CMK (cell line): ENCODE measurements at regions not wholly inside any gene's neighbourhood (a gene's known extent, or its start where the extent isn't known, plus 50 kb on each side); places are given as distances from the start of the nearest gene placed in this dataset.
A peak's percentile ranks its signal among the peaks of the same experiment; 100 is the strongest.

Source experiments
- DNase-seq: peaks from one replicate; pipeline ENCODE4 v3.0.0-alpha.2; 2010; ENCODE audit warnings: low read depth

DNA sequence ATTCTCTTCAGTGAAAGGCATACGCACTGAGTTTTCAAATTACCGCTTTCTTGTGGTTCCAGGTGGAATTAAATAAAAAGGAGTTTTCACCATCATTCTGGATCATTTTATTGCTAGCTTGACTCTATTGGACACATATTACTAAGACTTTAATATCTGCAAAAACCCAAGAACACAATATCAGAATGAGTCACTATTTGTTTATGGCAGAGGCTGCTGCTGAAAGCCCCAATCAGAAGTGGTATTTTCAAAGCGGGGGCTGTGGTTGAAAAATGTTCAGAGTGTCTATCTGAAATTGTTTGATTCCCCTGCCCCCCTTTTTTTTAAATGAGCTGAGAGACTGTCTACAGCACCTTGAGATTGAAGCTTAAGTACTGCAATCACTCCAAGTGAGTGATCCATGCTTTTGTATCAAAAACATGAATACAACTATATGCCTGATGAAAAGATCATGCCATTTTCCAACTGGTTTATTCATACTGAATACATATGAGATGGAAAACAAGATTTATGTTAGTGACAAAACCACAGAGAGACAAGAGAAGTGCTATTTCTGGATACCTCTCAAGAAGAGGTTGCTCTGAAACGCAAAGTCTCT lies 376.4 kb downstream of the HTR7 start:
- DNase-seq: no peak

DNA sequence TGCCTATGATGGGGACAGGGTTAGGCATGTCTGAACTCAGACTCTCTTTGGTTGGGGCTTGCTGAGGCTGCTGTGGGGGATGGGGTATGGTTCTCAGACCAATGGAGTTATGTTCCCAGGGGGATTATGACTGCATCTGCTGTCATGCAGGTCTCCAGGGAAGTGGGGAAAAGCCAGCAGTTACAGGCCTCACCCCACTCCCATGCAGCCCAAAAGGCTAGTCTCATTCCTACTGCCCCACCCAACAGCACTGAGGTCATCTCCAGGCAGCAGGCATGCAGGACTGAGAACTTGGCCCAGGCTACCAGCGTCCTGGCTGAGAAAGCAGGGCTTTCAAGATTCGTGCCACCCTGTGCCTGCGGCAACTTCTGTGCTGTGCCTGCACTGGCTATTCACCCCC lies 373.3 kb downstream of the HTR7 start:
- no peak for DNase-seq

DNA sequence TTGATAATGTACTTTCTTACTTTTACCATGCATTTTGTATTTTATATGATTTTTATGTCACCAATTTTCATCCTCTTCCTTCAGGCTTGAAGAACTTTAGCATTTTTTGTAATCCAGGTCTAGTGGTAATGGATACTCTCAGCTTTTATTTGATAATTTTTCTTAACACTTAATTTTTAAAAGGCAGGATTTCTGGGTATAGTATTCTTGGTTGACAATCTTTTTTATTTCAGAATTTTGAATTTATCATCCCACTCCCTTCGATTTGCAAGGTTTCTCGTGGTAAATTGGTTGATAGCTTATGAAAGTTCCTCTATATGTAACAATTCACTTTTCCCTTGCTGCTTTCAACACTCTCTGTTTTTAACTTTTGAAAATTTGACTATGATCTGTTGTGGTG lies 363.7 kb downstream of the HTR7 start:
- DNase-seq: no peak

DNA sequence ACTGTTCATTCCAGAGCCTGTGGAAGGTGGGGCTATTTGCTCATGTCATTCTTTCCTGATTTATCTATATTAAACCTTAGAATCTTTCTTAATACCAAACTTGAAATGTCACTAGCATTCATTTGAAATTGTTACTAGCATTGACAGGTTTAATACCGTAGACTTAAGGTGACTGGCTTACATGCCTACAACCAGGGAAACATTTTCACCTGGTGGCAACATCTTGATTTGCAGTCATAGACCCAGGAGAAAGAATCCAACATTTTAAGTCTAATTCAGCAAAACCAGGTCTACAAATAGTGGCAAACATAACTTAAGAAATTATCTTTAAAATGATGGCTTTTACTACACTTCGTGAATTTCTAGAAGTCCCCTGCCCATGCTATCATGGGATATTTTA lies 353.7 kb downstream of the HTR7 start:
- no peak for DNase-seq

- DNase-seq: no peak
These were observed 331.1 kb downstream of the HTR7 start for GRCh38 chr10:90526721-90527120.

- DNase-seq: no peak
These were observed 327.3 kb downstream of the HTR7 start for GRCh38 chr10:90530521-90530920.

DNA sequence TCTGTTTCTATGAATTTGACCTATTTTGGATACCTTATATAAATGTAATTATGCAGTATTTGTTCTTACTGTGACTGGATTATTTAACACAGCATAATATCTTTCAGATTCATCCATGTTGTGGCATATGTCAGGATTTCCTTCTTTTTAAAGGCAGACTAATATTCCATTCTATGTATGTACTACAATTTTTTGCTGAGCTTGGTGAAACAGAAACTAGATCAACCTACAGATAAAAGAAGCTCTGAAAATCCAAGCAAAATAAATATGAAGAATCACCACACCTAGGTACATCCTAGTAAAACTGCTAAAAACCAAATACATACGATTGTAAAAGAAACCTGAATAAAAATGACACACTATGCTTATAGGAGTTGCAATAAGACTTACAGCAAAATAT lies 300.5 kb downstream of the HTR7 start:
- DNase-seq: no peak

DNA sequence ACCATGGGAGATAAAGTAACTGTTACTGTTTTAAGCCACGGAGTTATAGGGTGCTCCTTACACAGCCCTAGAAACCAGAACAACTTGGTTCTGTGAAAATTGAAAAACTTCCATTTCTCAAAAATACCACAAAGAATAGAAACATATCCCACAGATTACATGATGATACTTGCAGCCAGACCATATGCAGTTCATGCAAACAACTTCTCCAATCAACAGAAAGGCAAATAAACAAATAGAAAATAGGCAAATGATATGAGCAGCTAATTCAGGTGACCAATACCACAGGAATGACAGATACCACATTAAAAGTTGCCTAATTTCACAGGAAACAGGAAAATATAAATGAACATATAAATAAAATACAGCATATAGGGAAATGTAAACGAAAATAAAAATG lies 297.5 kb downstream of the HTR7 start:
- DNase-seq: no peak

DNA sequence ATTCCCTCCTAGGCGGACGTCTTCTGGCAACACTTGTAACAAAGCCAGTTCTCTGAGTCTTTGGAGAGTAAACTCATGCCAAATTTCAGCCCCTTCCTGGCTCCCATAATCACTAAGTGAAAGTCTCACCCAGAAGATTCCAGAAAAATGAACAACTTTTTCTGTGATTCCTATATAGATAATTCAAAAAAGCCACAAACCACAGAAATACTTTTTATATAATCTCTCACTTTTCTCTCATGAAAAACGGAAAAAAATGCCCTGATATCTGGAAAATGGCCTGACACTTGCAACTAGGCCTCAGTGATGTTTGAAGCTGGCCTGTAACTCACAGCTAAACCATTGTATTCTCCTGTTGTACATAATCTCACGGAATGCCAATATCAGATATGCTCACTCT lies 296.2 kb downstream of the HTR7 start:
- no peak for DNase-seq

GRCh38 chr10:90571481-90572258 lies 286.2 kb downstream of the HTR7 start:
- no peak for DNase-seq

GRCh38 chr10:90575125-90575524 lies 282.7 kb downstream of the HTR7 start:
- no peak for DNase-seq

DNA sequence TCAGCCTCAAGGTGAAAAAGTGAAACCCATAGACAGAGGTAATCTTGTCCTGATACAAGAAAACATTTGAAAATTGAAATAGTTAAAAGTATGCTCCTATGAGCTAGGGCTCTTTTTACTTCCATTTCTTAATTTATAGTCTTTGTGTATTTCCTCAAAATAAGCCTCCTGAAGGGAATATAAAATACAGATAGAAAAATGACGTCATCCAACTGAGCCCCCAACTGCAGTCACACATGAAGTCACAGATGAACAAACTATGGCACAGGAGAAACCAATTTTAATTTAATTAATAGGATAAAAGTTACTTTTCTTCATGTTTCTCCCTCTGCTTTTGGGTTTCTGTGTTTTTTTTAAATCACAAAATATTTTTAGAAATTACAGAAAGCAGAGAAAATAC lies 280.3 kb downstream of the HTR7 start:
- no peak for DNase-seq

DNA sequence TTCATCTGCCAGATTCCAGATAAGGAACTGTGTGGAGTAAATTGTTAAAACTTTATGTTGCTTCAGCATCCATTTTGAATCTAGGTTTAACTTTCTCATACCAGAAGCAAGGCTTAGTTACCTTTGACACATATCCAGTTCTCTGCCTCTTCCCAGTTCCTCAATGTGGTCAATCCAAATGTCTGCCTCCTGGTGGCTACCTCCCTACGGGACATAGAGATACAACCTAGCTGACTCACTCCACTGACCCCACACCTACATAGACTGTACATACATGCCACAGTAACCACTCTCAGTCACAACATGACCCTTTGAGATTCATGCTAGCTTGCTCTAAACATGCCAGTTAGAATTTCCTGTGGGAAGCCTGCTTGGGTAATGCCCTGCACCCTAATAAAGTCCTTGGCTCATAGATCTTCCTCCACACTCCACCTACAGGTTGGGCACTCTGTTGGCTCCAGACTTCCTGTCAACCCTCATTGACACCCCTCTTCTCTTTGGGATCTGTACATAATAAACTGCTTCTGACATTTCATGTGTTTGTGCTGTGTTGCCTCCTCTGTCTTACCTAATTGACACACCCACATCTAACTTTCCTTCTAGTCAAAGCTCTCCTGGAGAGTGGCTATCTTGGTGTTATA lies 278.1 kb downstream of the HTR7 start:
- DNase-seq: no peak

GRCh38 chr10:90583416-90583815 lies 274.4 kb downstream of the HTR7 start:
- no peak for DNase-seq

- DNase-seq: no peak
These were observed 270.8 kb downstream of the HTR7 start for GRCh38 chr10:90587081-90587491.

- no peak for DNase-seq
These were observed 270.3 kb downstream of the HTR7 start for GRCh38 chr10:90587561-90587960.

- no peak for DNase-seq
These were observed 269.6 kb downstream of the HTR7 start for GRCh38 chr10:90588222-90588621.

GRCh38 chr10:90589825-90590224 lies 268.0 kb downstream of the HTR7 start:
- no peak for DNase-seq

DNA sequence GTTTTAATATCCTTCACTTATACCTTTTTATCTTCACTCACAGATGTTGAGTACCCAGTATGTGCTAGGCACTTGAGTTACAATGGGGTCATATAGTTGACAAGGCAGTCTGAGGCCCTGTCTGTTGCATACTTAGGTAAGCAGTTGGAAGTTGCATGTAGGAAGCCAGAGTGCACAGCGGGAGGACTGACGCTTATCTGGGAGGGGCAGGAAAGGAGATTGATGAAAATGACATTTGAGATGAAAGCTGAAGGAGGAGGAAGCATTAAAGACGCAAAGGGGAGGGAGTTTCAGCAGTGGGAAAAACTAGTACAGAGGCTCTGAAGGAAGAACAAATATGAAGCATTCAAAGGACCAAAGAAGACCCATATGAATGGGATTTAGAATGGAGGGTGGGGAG lies 266.2 kb downstream of the HTR7 start:
- no peak for DNase-seq

DNA sequence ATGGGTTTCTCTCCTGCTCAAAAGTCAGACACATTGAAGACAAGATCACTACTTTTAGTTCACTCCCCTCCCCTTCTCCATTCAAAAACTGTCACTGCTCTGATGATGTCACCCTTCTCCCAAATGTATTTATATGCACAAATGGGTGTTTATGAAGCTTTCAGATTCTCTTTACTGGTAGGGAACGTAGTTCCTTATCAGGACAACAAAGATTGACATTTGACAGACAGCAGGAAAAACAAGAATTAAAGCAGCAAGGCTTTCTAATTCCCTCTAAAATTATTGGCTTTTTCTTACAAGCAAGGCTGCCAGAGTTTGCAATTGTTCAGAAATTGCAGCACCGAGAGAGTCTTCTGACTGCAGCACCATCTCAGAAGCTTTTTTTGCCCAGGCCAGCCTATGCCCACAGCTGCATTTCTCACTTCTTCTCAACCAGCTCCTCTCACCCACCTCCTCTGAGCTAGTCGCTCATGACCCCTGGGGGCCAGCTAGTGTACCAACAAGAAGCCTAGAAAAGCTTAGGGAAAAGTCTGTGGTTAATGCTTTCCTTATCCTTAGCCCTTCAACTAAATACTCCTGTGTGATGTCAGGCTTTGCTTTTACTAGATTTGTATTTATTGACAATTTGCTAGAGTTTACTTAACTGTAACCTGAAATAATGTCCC lies 265.1 kb downstream of the HTR7 start:
- DNase-seq: peak; percentile 7

GRCh38 chr10:90598513-90598912 lies 259.3 kb downstream of the HTR7 start:
- DNase-seq: no peak

DNA sequence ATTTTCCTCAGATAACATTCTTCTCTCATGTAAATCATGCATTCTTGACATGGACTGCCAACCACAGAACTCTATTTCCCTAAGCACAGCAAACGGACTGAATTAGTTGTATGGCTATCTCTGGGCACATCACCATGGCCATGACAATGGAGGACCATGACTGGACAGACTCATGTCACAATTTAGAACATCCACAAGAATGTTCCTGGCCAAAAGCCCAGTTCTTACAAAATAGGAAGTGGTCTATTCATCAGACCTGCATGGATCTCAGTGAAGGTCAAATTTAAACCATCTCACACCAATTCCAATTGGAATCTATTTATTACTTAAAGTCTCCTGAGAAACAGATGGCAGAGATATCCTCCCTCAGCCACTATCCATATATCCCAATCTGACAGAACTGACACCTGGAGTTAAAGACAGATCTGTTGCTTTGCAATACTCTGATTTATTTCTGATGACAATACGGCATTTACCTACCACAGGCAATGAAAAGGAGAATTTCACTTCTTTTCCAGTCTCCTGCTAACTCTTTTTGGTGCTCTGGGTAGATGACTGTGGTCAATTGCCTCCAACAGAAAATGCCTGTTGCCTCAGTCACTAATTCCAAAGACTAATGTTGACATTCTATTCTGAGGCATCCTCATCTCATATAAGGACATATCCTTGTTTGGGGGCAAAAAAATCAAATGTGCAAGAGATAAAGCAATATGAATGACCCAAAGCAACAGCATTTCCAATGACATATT lies 254.8 kb downstream of the HTR7 start:
- no peak for DNase-seq
